HK-2 (cell line): ENCODE measurements at regions not wholly inside any gene's neighbourhood (a gene's known extent, or its start where the extent isn't known, plus 50 kb on each side); places are given as distances from the start of the nearest gene placed in this dataset.

Source experiments
- DNase-seq: peaks from one replicate; pipeline ENCODE4 v3.0.0-alpha.2; 2018; ENCODE audit not compliant: unreplicated experiment

DNA sequence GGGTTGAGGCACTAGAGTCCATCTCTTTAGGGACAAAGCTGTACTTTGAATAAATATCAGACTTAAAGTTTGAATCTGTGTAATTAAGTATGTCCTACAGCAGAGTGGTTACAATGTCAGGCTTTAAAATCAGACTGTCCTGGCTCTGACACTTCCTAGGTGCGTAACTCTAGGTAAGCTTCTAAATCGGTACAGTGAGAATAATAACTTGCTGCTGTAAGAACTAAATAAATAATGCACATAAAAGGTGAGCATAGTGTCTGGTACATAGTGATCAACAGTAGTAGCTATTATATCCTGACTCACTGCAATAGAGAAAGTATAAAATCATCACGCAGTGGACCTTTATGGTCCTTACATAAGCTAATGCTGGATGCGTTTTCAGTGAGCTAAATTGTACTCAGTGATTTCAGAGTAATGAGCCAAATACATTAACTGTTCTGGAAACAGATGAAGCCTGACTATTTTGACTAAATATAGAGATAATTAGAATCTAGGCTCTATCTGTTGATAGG, 72.2 kb upstream of the PDK4 start:
- no peak for DNase-seq

DNA sequence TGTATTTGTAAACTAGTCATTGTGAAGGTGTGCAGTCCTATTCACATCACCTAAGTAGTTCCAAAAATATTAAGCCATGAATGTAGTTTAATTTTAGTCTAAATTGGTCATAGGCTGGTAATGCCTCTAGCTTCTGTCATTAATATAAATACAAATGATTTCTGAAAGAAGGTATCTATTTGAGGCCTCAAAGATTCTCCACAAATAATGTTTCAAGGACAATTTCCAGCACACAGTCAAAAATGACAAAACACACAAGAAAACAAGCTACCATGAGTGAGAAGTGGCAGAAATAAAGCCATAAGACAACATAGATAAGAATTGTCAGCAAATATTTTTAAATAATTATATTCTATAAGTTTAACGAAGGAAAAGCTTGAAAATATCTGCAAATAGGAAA, 66.7 kb upstream of the PDK4 start:
- no peak for DNase-seq

DNA sequence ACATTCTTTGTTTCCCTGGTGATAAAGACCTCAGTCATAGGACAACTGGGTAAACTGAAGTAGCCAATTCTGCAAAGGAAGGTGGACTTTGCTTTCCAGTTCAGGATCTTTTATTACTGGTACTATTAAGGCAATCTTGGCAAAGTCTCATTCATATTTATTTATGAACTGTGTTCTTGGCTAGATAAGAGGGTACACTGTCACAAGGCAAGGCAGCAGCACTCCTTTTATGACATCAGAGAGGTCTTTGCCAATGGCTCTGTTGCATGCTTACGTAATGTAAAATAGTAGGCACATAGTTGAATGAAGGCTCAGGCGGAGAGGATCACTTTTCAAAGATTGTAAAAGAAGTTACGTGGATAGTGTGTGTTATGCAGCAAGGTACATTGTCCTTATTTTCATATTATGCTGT, 63.7 kb upstream of the PDK4 start:
- DNase-seq = no peak

DNA sequence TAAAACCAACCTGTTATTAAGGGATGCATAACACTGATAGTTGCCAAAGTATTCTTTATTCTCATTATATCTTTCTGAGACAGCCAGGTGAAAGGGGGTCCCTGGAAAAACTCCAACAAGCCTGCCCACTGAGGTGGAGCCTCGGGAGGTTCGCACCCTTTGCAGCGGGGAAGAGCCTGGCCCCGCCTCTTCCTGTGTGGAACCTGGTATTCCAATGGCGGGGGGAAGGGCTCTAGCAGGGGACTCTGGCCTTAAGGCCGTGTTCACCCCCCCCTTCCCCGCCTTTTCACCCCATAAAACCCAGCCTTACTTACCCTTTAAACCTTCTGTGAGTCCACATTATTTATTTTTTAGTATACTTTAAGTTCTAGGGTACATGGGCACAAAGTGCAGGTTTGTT, 62.4 kb upstream of the PDK4 start:
- no peak for DNase-seq

DNA sequence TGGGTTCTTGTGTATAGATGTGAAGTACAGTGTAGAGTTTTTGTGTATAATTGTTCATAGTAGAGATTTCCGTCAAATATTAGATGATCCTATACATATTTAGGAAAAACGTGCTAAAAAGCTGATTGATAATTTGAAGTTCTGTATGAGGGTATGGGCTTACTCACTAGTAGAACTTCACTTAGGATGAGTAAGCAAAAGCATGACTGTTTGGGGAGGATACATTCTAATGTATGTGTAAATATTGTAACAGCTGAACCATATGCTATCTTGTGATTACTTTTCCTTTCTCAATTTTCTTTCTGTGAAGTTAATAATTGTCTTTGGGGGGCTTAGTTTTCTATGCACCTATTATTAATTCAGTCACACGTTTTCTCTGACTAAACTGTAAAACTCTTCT, 53.2 kb upstream of the PDK4 start:
- no peak for DNase-seq

DNA sequence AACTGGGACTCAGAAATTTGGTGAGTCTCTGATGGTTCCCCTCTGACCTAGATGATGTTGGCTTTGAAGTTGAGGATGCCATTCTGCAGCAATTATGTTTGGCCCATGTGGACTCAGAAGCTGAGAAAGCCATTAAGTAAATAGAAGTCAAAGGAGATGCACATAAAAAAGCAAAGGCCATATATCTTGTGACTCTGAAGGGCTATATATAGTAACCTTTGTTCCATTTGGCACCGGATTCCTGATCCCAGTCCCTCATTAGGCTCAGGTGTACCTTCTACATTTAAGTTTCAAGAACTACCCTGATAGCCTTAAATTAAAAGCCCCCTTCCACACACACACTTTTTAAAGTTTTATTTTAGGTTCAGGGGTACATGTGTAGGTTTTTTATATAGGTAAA, 50.0 kb upstream of the PDK4 start:
- DNase-seq = no peak
